OCI-LY3 (cell line): ENCODE measurements at regions not wholly inside any gene's neighbourhood (a gene's known extent, or its start where the extent isn't known, plus 50 kb on each side); places are given as distances from the start of the nearest gene placed in this dataset.

Experiments used
- H2AFZ ChIP-seq: fragments of 200-600, 300-600 bp; shearing (Covaris generic); 2 replicates; pipeline ENCODE4 v1.6.0; 2014; ENCODE audit warnings: antibody characterized with exemption, low read depth, low read length
- H3K27ac ChIP-seq: fragments of 200-600, 300-600 bp; sonication (generic); 2 replicates; pipeline ENCODE4 v1.5.1; 2014; ENCODE audit warnings: mild to moderate bottlenecking, low read length, moderate library complexity, mixed read lengths
- H3K27me3 ChIP-seq: fragments of 200-600, 300-600 bp; sonication (generic); 2 replicates; pipeline ENCODE4 v1.6.1; 2014; ENCODE audit warnings: low read depth, low read length, mixed read lengths
- H3K36me3 ChIP-seq: fragments of 200-600, 300-600 bp; sonication (generic); replicated peaks from 2 replicates; pipeline ENCODE3; 2014; ENCODE audit warnings: low read depth, low read length, mixed read lengths
- H3K4me1 ChIP-seq: fragments of 300-600, 200-600 bp; sonication (generic); 2 replicates; pipeline ENCODE4 v1.6.1; 2014; ENCODE audit warnings: low read length, mixed read lengths
- H3K4me2 ChIP-seq: fragments of 200-600, 300-600 bp; sonication (generic); 2 replicates; pipeline ENCODE4 v1.6.1; 2014; ENCODE audit warnings: low read length, mixed read lengths
- H3K4me3 ChIP-seq: fragments of 300-600, 200-600 bp; sonication (generic); 2 replicates; pipeline ENCODE4 v1.5.1; 2014; ENCODE audit warnings: antibody characterized with exemption, mild to moderate bottlenecking, low read length, moderate library complexity
- H3K79me2 ChIP-seq: fragments of 300-600, 200-600 bp; shearing (Covaris generic); 2 replicates; pipeline ENCODE4 v1.6.1; 2014; ENCODE audit warnings: mild to moderate bottlenecking, low read length, mixed read lengths
- H3K9ac ChIP-seq: fragments of 300-600, 200-600 bp; shearing (Covaris generic); 2 replicates; pipeline ENCODE4 v1.6.0; 2014; ENCODE audit warnings: mild to moderate bottlenecking, low read length, moderate library complexity
- H3K9me3 ChIP-seq: fragments of 200-600, 300-600 bp; shearing (Covaris generic); 2 replicates; pipeline ENCODE4 v1.6.1; 2014; ENCODE audit warnings: low read length, mixed read lengths; ENCODE audit not compliant: insufficient read depth
- H4K20me1 ChIP-seq: fragments of 200-600, 300-600 bp; sonication (generic); 2 replicates; pipeline ENCODE4 v1.6.1; 2016; ENCODE audit warnings: low read length, mixed read lengths; ENCODE audit not compliant: insufficient read depth
- EZH2phosphoT487 ChIP-seq: fragments of 200-600 bp; shearing (Covaris generic); IDR thresholded peaks from 2 replicates; pipeline ENCODE4 v1.6.1; 2018; ENCODE audit warnings: antibody characterized with exemption, mixed run types, low read depth
- TF ChIP-seq, protein P1 (sequence below): fragments of 200-600, 300-600 bp; sonication (generic); IDR thresholded peaks from 2 replicates; pipeline ENCODE4 v1.5.1; 2014; ENCODE audit warnings: antibody characterized with exemption, low read length, low read depth

DNA sequence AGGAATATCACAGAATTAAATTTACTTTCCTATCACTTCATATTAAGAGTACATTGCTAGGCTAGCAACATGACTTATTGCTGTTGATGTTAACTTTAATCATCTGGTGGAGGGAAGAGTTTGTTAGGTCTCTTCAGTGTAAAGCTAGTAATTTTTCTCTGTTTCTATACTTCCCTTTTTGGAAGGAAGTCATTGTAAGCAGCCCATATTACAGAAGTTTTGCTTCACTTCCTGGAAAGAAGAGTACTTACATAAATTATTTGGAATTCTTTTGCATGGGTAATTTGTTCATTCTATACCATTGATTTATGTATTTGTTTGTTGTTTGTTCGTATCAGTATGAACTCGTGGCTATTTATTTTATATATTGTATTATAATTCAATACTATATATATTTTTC lies 405.2 kb downstream of the RFPL4B start:
- no peak overlapping the region for H2AFZ ChIP-seq
- H3K4me3 ChIP-seq: no peak overlapping the region
- H3K79me2 ChIP-seq: no peaks in the 10 kb centered on the region
- no peaks in the 10 kb centered on the region for H3K27me3 ChIP-seq
- no peaks in the 10 kb centered on the region for H4K20me1 ChIP-seq
- H3K27ac ChIP-seq: no peak overlapping the region
- no peaks in the 10 kb centered on the region for H3K36me3 ChIP-seq
- H3K4me1 ChIP-seq: no peaks in the 10 kb centered on the region
- H3K9ac ChIP-seq: no peak overlapping the region
- no peak overlapping the region for H3K4me2 ChIP-seq
- no peaks in the 10 kb centered on the region for H3K9me3 ChIP-seq
- TF ChIP-seq EZH2phosphoT487: no peak
- TF ChIP-seq, protein P1, sequence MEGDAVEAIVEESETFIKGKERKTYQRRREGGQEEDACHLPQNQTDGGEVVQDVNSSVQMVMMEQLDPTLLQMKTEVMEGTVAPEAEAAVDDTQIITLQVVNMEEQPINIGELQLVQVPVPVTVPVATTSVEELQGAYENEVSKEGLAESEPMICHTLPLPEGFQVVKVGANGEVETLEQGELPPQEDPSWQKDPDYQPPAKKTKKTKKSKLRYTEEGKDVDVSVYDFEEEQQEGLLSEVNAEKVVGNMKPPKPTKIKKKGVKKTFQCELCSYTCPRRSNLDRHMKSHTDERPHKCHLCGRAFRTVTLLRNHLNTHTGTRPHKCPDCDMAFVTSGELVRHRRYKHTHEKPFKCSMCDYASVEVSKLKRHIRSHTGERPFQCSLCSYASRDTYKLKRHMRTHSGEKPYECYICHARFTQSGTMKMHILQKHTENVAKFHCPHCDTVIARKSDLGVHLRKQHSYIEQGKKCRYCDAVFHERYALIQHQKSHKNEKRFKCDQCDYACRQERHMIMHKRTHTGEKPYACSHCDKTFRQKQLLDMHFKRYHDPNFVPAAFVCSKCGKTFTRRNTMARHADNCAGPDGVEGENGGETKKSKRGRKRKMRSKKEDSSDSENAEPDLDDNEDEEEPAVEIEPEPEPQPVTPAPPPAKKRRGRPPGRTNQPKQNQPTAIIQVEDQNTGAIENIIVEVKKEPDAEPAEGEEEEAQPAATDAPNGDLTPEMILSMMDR: no peak

DNA sequence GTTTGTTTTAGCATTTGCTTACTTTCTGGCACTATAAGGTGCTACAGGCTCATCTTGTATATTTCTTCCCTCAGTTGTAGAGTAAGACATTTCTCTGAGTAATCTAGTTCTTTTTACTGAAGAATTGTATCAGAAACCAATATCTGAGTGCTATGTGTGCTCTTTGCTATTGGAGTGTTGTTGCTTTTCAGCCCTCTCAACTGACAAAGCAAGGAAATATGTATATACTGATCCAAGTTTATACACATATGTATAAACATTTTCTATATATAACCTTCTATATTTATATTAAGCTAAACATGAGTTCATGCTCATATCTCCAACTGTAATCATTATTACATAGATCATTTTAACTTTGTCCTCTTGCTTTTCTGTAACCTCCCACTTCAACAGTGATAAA lies 405.7 kb downstream of the RFPL4B start:
- TF ChIP-seq, protein P1: no peak
- TF ChIP-seq EZH2phosphoT487: no peak
- Histone ChIP-seq H3K9me3 (no peaks in the 10 kb centered on the region), H4K20me1 (no peaks in the 10 kb centered on the region), H3K9ac (no peak overlapping the region), H3K4me1 (no peaks in the 10 kb centered on the region), H3K36me3 (no peaks in the 10 kb centered on the region), H3K4me3 (no peak overlapping the region), H3K27me3 (no peaks in the 10 kb centered on the region), H2AFZ (no peak overlapping the region), H3K27ac (no peak overlapping the region), H3K4me2 (no peak overlapping the region), H3K79me2 (no peaks in the 10 kb centered on the region)

- Histone ChIP-seq H4K20me1 (no peaks in the 10 kb centered on the region), H3K4me1 (no peaks in the 10 kb centered on the region), H3K36me3 (no peaks in the 10 kb centered on the region), H3K9ac (no peak overlapping the region), H3K9me3 (no peaks in the 10 kb centered on the region), H2AFZ (no peak overlapping the region), H3K27ac (no peak overlapping the region), H3K79me2 (no peaks in the 10 kb centered on the region), H3K27me3 (no peaks in the 10 kb centered on the region), H3K4me3 (no peak overlapping the region), H3K4me2 (no peak overlapping the region)
- TF ChIP-seq, protein P1: no peak
- TF ChIP-seq EZH2phosphoT487: no peak
Observed at GRCh38 chr6:112760831-112761230, 413.7 kb downstream of the RFPL4B start.

DNA sequence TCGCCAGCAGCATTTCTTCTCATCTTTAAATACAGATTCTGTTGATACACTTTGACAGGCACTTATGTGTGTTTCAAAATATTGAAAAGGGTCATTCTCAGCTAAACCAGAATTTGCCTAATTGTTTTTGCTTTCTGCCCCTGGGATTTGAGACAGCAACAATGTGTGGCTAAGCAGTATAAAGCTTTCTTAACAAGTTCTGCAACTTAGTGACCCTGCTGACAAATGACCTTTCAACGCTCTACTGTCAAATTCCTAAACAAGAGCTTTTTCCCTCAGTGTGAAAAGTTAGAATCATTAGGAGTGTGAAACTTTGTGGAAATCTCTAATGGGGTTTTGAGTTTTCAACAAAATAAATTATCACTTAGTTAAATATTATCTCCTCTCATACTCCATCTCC lies 414.6 kb downstream of the RFPL4B start:
- Histone ChIP-seq H3K4me3 (no peak overlapping the region), H2AFZ (no peak overlapping the region), H4K20me1 (no peaks in the 10 kb centered on the region), H3K4me1 (no peaks in the 10 kb centered on the region), H3K4me2 (no peak overlapping the region), H3K36me3 (no peaks in the 10 kb centered on the region), H3K27me3 (no peaks in the 10 kb centered on the region), H3K79me2 (no peaks in the 10 kb centered on the region), H3K27ac (no peak overlapping the region), H3K9ac (no peak overlapping the region), H3K9me3 (no peaks in the 10 kb centered on the region)
- no peak for TF ChIP-seq EZH2phosphoT487
- TF ChIP-seq, protein P1: no peak
